ENCODE measurements at regions not wholly inside any gene's neighbourhood (a gene's known extent, or its start where the extent isn't known, plus 50 kb on each side); places are given as distances from the start of the nearest gene placed in this dataset.

- no peak overlapping the region for H3K4me3 ChIP-seq (ENCODE audit: low read depth, low read length, poor library complexity, severe bottlenecking)
- H3K9me3 ChIP-seq (ENCODE audit: low read depth, low read length, poor library complexity, severe bottlenecking) = no peaks in the 10 kb centered on the region
- no TSS peak for BruUV-seq (replicated peaks)
- POLR2A ChIA-PET (ENCODE audit: low non-redundant PET) = no interaction called here
- H3K36me3 ChIP-seq (ENCODE audit: insufficient read depth, low read length, poor library complexity, severe bottlenecking) = no peaks in the 10 kb centered on the region
- no peaks in the 10 kb centered on the region for H3K27me3 ChIP-seq (replicated peaks; ENCODE audit: insufficient read depth, low read depth, low read length, poor library complexity)
- TF ChIP-seq CTCF (conservative IDR thresholded peaks at IDR 0.05; ENCODE audit: low read depth, low read length) = no peak
- no peak for TF ChIP-seq EZH2 (IDR thresholded peaks at IDR 0.05; ENCODE audit: borderline replicate concordance, low read depth, low read length, poor library complexity, severe bottlenecking)
- CTCF ChIA-PET = no interaction called here
- intact Hi-C loops (cut with micrococcal nuclease; ENCODE audit: unreplicated experiment) = no loop called here
- no peak overlapping the region for H3K27ac ChIP-seq (ENCODE audit: low read depth, low read length, poor library complexity, severe bottlenecking)
- no peaks in the 10 kb centered on the region for H3K4me1 ChIP-seq (ENCODE audit: insufficient read depth, low read length, poor library complexity, severe bottlenecking)
- no peak for DNase-seq (ENCODE audit: low spot score)
Measured at GRCh38 chr2:217192366-217192765, 332.5 kb upstream of the TNP1 start.

DNA sequence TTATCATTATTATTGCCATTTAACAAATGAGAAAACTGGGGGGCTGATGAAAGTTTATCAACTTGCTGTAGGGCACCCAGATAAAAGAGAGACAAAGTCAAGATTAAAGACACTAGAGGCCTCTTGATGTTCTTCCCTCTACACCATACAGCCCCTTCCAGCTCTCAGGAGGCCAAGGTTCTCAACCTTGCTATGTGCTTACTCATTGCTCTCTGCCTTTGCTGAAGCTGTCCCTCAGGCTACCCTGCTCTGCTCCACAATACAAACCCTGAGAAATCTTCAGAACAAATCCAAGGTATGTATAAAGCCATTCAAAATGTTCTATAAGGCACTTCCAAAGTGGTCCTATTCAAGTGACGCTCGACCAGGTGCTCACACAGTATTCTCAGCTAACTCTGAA is 329.9 kb upstream of the TNP1 start:
- no peaks in the 10 kb centered on the region for H3K27me3 ChIP-seq (replicated peaks; ENCODE audit: insufficient read depth, low read depth, low read length, poor library complexity)
- no peak overlapping the region for H3K4me3 ChIP-seq (ENCODE audit: low read depth, low read length, poor library complexity, severe bottlenecking)
- H3K9me3 ChIP-seq (ENCODE audit: low read depth, low read length, poor library complexity, severe bottlenecking) = no peaks in the 10 kb centered on the region
- no peaks in the 10 kb centered on the region for H3K36me3 ChIP-seq (ENCODE audit: insufficient read depth, low read length, poor library complexity, severe bottlenecking)
- intact Hi-C loops (cut with micrococcal nuclease; ENCODE audit: unreplicated experiment) = no loop called here
- no peak for DNase-seq (ENCODE audit: low spot score)
- no peaks in the 10 kb centered on the region for H3K4me1 ChIP-seq (ENCODE audit: insufficient read depth, low read length, poor library complexity, severe bottlenecking)
- BruUV-seq (replicated peaks) = no TSS peak
- POLR2A ChIA-PET (ENCODE audit: low non-redundant PET) = no interaction called here
- H3K27ac ChIP-seq (ENCODE audit: low read depth, low read length, poor library complexity, severe bottlenecking) = no peak overlapping the region
- CTCF ChIA-PET = interaction anchor here (0.5 kb wide), 1 partner anchor 22 kb away, joined by 3 read pairs; no protein-coding TSS in a partner anchor
- TF ChIP-seq EZH2 (IDR thresholded peaks at IDR 0.05; ENCODE audit: borderline replicate concordance, low read depth, low read length, poor library complexity, severe bottlenecking) = no peak
- TF ChIP-seq CTCF (conservative IDR thresholded peaks at IDR 0.05; ENCODE audit: low read depth, low read length) = no peak

DNA sequence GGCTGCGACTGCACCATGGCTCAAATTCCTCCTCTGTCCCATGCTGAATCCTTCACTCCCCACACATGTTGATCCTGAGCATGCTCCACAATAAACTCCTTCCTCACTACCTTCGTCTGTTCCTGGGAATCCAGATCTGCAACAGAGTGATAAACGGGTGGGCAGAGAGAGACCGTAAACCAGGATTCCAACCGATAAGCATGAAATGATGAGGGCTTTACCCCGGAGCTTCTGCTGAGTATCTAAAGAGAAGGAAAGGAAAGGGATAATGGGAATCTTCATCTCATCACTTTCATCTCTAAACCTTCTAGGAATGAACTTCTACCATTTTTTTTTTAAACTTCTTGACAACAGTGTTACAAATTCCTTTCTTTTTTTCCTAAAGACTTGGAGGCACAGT is 329.3 kb upstream of the TNP1 start:
- H3K4me1 ChIP-seq (ENCODE audit: insufficient read depth, low read length, poor library complexity, severe bottlenecking) = no peaks in the 10 kb centered on the region
- TF ChIP-seq EZH2 (IDR thresholded peaks at IDR 0.05; ENCODE audit: borderline replicate concordance, low read depth, low read length, poor library complexity, severe bottlenecking) (no peak), CTCF (conservative IDR thresholded peaks at IDR 0.05; ENCODE audit: low read depth, low read length) (no peak)

More for the DNA sequence above, 329.3 kb upstream of the TNP1 start:
- Histone ChIP-seq H3K4me3 (ENCODE audit: low read depth, low read length, poor library complexity, severe bottlenecking) (no peak overlapping the region), H3K27ac (ENCODE audit: low read depth, low read length, poor library complexity, severe bottlenecking) (no peak overlapping the region), H3K27me3 (replicated peaks; ENCODE audit: insufficient read depth, low read depth, low read length, poor library complexity) (no peaks in the 10 kb centered on the region), H3K9me3 (ENCODE audit: low read depth, low read length, poor library complexity, severe bottlenecking) (no peaks in the 10 kb centered on the region), H3K36me3 (ENCODE audit: insufficient read depth, low read length, poor library complexity, severe bottlenecking) (no peaks in the 10 kb centered on the region)
- intact Hi-C loops (cut with micrococcal nuclease; ENCODE audit: unreplicated experiment) = no loop called here
- ChIA-PET CTCF (no interaction called here), POLR2A (ENCODE audit: low non-redundant PET) (no interaction called here)
- DNase-seq (ENCODE audit: low spot score) = no peak
- no TSS peak for BruUV-seq (replicated peaks)
